Effector memory CD4-positive, alpha-beta T cell (primary cell): ENCODE measurements at regions not wholly inside any gene's neighbourhood (a gene's known extent, or its start where the extent isn't known, plus 50 kb on each side); places are given as distances from the start of the nearest gene placed in this dataset.

Source experiments
- DNase-seq, 3 donors: peaks; one replicate each; pipeline ENCODE4 v3.0.0-alpha.2; 2020
- H3K27ac ChIP-seq: 2 replicates; pipeline ENCODE4 v1.7.0; 2013; ENCODE audit warnings: mild to moderate bottlenecking, low read length, moderate library complexity; ENCODE audit not compliant: insufficient read depth, poor library complexity, severe bottlenecking
- H3K27me3 ChIP-seq: replicated peaks from 2 replicates; pipeline ENCODE4 v1.7.0; 2013; ENCODE audit warnings: mild to moderate bottlenecking, low read length; ENCODE audit not compliant: insufficient read depth, control insufficient read depth, poor library complexity, severe bottlenecking
- H3K36me3 ChIP-seq: 2 replicates; pipeline ENCODE4 v1.7.0; 2013; ENCODE audit warnings: mild to moderate bottlenecking, low read length, moderate library complexity; ENCODE audit not compliant: control insufficient read depth, insufficient read depth
- H3K4me1 ChIP-seq: 2 replicates; pipeline ENCODE4 v1.7.0; 2013; ENCODE audit warnings: low read length, mild to moderate bottlenecking; ENCODE audit not compliant: control insufficient read depth, insufficient read depth, poor library complexity, severe bottlenecking
- H3K4me3 ChIP-seq: 2 replicates; pipeline ENCODE4 v1.7.0; 2013; ENCODE audit warnings: low read length, low read depth, mild to moderate bottlenecking; ENCODE audit not compliant: insufficient read depth, poor library complexity, severe bottlenecking
- H3K9me3 ChIP-seq: 2 replicates; pipeline ENCODE4 v1.7.0; 2013; ENCODE audit warnings: mild to moderate bottlenecking, low read length, moderate library complexity; ENCODE audit not compliant: control insufficient read depth

- H3K4me3 ChIP-seq = no peak overlapping the region
- H3K27me3 ChIP-seq = no peaks in the 10 kb centered on the region
- H3K36me3 ChIP-seq = no peaks in the 10 kb centered on the region
- DNase-seq = no peak
- H3K27ac ChIP-seq = no peak overlapping the region
- H3K9me3 ChIP-seq = no peaks in the 10 kb centered on the region
- H3K4me1 ChIP-seq = no peaks in the 10 kb centered on the region
These were observed 109.3 kb upstream of the CPEB4 start for GRCh38 chr5:173778784-173779304.

GRCh38 chr5:173780235-173781234, 107.6 kb upstream of the CPEB4 start:
- Histone ChIP-seq H3K4me1 (no peaks in the 10 kb centered on the region), H3K4me3 (no peak overlapping the region), H3K9me3 (no peaks in the 10 kb centered on the region), H3K27me3 (no peaks in the 10 kb centered on the region), H3K27ac (no peak overlapping the region), H3K36me3 (no peaks in the 10 kb centered on the region)
- no peak for DNase-seq

- H3K4me1 ChIP-seq = no peaks in the 10 kb centered on the region
- no peaks in the 10 kb centered on the region for H3K36me3 ChIP-seq
- no peak for DNase-seq
- H3K27ac ChIP-seq = no peak overlapping the region
- no peak overlapping the region for H3K4me3 ChIP-seq
- no peaks in the 10 kb centered on the region for H3K27me3 ChIP-seq
- no peaks in the 10 kb centered on the region for H3K9me3 ChIP-seq
These were observed 106.7 kb upstream of the CPEB4 start for GRCh38 chr5:173781432-173781815.

- DNase-seq = peak; percentile 38 to 59 (median 57)
- Histone ChIP-seq H3K9me3 (no peaks in the 10 kb centered on the region), H3K27ac (peak overlapping the region; percentile 19), H3K27me3 (no peaks in the 10 kb centered on the region), H3K4me3 (no peak overlapping the region), H3K36me3 (no peaks in the 10 kb centered on the region), H3K4me1 (no peaks in the 10 kb centered on the region)
These were observed 106.1 kb upstream of the CPEB4 start for GRCh38 chr5:173781816-173782670.

- Histone ChIP-seq H3K36me3 (no peaks in the 10 kb centered on the region), H3K4me1 (no peaks in the 10 kb centered on the region), H3K27ac (no peak overlapping the region), H3K27me3 (no peaks in the 10 kb centered on the region), H3K4me3 (no peak overlapping the region), H3K9me3 (no peaks in the 10 kb centered on the region)
- no peak for DNase-seq
These were observed 105.5 kb upstream of the CPEB4 start for GRCh38 chr5:173782671-173783101.

GRCh38 chr5:173783371-173783770, 104.8 kb upstream of the CPEB4 start:
- no peak for DNase-seq
- no peaks in the 10 kb centered on the region for H3K4me1 ChIP-seq
- no peaks in the 10 kb centered on the region for H3K36me3 ChIP-seq
- H3K27me3 ChIP-seq = no peaks in the 10 kb centered on the region
- H3K4me3 ChIP-seq = no peak overlapping the region
- no peak overlapping the region for H3K27ac ChIP-seq
- no peaks in the 10 kb centered on the region for H3K9me3 ChIP-seq

- Histone ChIP-seq H3K4me3 (no peak overlapping the region), H3K4me1 (no peaks in the 10 kb centered on the region), H3K9me3 (no peaks in the 10 kb centered on the region), H3K27ac (no peak overlapping the region), H3K27me3 (no peaks in the 10 kb centered on the region), H3K36me3 (no peaks in the 10 kb centered on the region)
- no peak for DNase-seq
These were observed 102.7 kb upstream of the CPEB4 start for GRCh38 chr5:173785400-173785799.

GRCh38 chr5:173785866-173786265, 102.3 kb upstream of the CPEB4 start:
- Histone ChIP-seq H3K9me3 (no peaks in the 10 kb centered on the region), H3K27me3 (no peaks in the 10 kb centered on the region), H3K27ac (no peak overlapping the region), H3K4me1 (no peaks in the 10 kb centered on the region), H3K36me3 (no peaks in the 10 kb centered on the region), H3K4me3 (no peak overlapping the region)
- no peak for DNase-seq

- no peaks in the 10 kb centered on the region for H3K36me3 ChIP-seq
- no peaks in the 10 kb centered on the region for H3K9me3 ChIP-seq
- H3K27me3 ChIP-seq = no peaks in the 10 kb centered on the region
- H3K27ac ChIP-seq = no peak overlapping the region
- no peak for DNase-seq
- no peaks in the 10 kb centered on the region for H3K4me1 ChIP-seq
- no peak overlapping the region for H3K4me3 ChIP-seq
These were observed 101.6 kb upstream of the CPEB4 start for GRCh38 chr5:173786286-173787187.
